ENCODE measurements at regions not wholly inside any gene's neighbourhood (a gene's known extent, or its start where the extent isn't known, plus 50 kb on each side); places are given as distances from the start of the nearest gene placed in this dataset.

DNA sequence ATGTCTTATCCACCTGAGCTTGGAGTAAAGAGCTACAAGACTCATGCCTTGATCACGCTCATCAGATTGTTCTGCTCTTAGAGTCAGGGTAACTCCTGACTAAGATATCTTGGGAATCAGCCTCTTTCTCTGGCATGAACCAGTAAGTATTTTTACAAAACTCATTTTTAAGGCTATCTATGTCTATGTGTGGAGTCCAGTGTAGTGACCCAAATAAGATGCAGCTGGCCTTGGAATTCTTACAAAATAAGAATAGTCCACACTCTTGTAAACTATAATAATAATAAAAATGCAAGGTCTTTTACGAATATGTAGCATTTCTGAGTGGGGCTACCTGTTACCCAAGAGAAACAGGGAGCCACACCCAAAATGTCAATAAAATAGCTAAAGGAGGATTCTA lies 498.3 kb upstream of the SYT4 start:
- H3K9me3 ChIP-seq (ENCODE audit: control insufficient read depth in 1 of 2, insufficient read depth in 1 of 2, low read length in 2 of 2), result no peaks in the 10 kb centered on the region
- H3K27ac ChIP-seq (ENCODE audit: low read depth in 1 of 2, low read length in 2 of 2), result no peak overlapping the region
- TF ChIP-seq, protein P1, sequence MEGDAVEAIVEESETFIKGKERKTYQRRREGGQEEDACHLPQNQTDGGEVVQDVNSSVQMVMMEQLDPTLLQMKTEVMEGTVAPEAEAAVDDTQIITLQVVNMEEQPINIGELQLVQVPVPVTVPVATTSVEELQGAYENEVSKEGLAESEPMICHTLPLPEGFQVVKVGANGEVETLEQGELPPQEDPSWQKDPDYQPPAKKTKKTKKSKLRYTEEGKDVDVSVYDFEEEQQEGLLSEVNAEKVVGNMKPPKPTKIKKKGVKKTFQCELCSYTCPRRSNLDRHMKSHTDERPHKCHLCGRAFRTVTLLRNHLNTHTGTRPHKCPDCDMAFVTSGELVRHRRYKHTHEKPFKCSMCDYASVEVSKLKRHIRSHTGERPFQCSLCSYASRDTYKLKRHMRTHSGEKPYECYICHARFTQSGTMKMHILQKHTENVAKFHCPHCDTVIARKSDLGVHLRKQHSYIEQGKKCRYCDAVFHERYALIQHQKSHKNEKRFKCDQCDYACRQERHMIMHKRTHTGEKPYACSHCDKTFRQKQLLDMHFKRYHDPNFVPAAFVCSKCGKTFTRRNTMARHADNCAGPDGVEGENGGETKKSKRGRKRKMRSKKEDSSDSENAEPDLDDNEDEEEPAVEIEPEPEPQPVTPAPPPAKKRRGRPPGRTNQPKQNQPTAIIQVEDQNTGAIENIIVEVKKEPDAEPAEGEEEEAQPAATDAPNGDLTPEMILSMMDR (IDR thresholded peaks at IDR 0.05), result no peak
- Mint-ChIP-seq H3K4me3 (no peak overlapping the region), H3K36me3 (ENCODE audit: low read depth) (no peaks in the 10 kb centered on the region), H3K27ac (no peak overlapping the region), H3K27me3 (no peaks in the 10 kb centered on the region), H3K4me1 (ENCODE audit: low read depth) (no peaks in the 10 kb centered on the region), H3K9me3 (peaks cover 2% of the 10 kb centered on the region)
- no peak overlapping the region for H3K4me3 ChIP-seq (ENCODE audit: low read length)
- H3K4me1 ChIP-seq (ENCODE audit: insufficient read depth, low read length), result no peaks in the 10 kb centered on the region
- intact Hi-C loops (cut with DNase I, micrococcal nuclease), result no loop called here
- ATAC-seq (ENCODE audit: poor library complexity) (no peak), DNase-seq (no peak)
- no peaks in the 10 kb centered on the region for H3K36me3 ChIP-seq (ENCODE audit: insufficient read depth, low read length)
- POLR2A ChIA-PET, result no interaction called here
- CTCF ChIA-PET, result interaction anchor here (1.0 kb wide), 1 partner anchor 12 kb away, joined by 3 read pairs; no protein-coding TSS in a partner anchor
- no peaks in the 10 kb centered on the region for H3K27me3 ChIP-seq (ENCODE audit: control insufficient read depth in 1 of 2, insufficient read depth in 2 of 2, low read length in 2 of 2)

DNA sequence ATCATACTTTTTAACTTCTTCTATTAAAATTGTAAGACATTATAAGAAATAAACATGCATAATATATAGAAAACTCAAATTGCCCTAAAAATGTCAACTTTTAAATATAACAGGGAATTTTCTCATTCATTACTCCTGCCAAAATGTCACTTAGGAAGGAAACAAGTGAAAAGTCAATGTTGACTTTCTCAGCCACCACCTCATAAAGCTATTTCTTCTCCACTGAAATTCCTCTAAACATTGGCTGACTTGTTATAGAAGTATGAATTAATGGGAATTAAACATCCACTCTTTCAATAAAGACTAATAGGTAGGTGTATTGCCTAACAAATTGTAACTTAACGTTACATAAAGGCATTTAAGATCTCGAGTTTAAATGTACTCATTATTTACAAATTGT lies 499.7 kb upstream of the SYT4 start:
- TF ChIP-seq, protein P1 (IDR thresholded peaks at IDR 0.05), result no peak
- no peaks in the 10 kb centered on the region for H3K4me1 Mint-ChIP-seq (ENCODE audit: low read depth)
- no peak overlapping the region for H3K27ac Mint-ChIP-seq
- Histone ChIP-seq H3K36me3 (ENCODE audit: insufficient read depth, low read length) (no peaks in the 10 kb centered on the region), H3K27me3 (ENCODE audit: control insufficient read depth in 1 of 2, insufficient read depth in 2 of 2, low read length in 2 of 2) (no peaks in the 10 kb centered on the region), H3K4me3 (ENCODE audit: low read length) (no peak overlapping the region), H3K4me1 (ENCODE audit: insufficient read depth, low read length) (no peaks in the 10 kb centered on the region), H3K9me3 (ENCODE audit: control insufficient read depth in 1 of 2, insufficient read depth in 1 of 2, low read length in 2 of 2) (no peaks in the 10 kb centered on the region), H3K27ac (ENCODE audit: low read depth in 1 of 2, low read length in 2 of 2) (no peak overlapping the region)
- no peaks in the 10 kb centered on the region for H3K27me3 Mint-ChIP-seq
- ATAC-seq (ENCODE audit: poor library complexity) (no peak), DNase-seq (no peak)
- H3K36me3 Mint-ChIP-seq (ENCODE audit: low read depth), result no peaks in the 10 kb centered on the region
- H3K9me3 Mint-ChIP-seq, result peaks cover 2% of the 10 kb centered on the region
- ChIA-PET CTCF (no interaction called here), POLR2A (no interaction called here)
- intact Hi-C loops (cut with DNase I, micrococcal nuclease), result no loop called here
- H3K4me3 Mint-ChIP-seq, result no peak overlapping the region

DNA sequence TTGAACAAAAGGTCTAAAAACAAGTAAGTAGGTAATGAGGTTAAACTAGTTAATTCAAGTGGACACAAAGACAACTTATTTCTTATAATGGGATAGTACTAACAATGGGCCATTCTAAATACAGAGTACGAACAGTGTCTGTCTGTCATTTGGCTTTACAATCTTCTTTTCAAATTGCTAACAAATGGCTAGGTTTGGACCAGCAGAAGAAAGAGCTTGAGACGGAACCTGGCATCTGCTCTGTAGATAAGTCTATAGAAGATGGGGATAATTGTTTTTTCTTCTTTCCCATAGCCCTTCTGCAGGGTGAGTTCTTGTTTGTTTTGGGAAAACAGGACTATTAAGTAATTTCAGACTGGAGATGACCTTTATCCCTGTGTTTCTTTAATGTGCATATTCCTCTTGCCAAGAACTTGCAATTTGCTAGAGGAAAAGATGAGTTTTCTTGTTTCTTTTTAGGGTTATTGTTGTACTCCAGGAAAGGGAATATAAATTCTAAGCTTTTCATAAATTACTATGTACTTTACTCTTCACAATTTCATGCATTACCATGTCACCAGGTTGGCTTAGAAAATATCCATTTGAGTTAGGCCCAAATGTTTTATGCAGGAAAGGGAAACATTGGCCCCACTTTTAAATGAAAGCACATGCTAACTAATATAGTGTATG lies 500.5 kb upstream of the SYT4 start:
- no peak overlapping the region for H3K27ac Mint-ChIP-seq
- ATAC-seq (ENCODE audit: poor library complexity) (no peak), DNase-seq (no peak)
- no peaks in the 10 kb centered on the region for H3K36me3 ChIP-seq (ENCODE audit: insufficient read depth, low read length)
- ChIA-PET CTCF (no interaction called here), POLR2A (no interaction called here)
- H3K4me1 ChIP-seq (ENCODE audit: insufficient read depth, low read length), result no peaks in the 10 kb centered on the region
- intact Hi-C loops (cut with DNase I, micrococcal nuclease), result no loop called here
- no peak overlapping the region for H3K4me3 Mint-ChIP-seq
- no peaks in the 10 kb centered on the region for H3K4me1 Mint-ChIP-seq (ENCODE audit: low read depth)
- H3K4me3 ChIP-seq (ENCODE audit: low read length), result no peak overlapping the region
- H3K27ac ChIP-seq (ENCODE audit: low read depth in 1 of 2, low read length in 2 of 2), result no peak overlapping the region
- H3K27me3 Mint-ChIP-seq, result no peaks in the 10 kb centered on the region
- no peaks in the 10 kb centered on the region for H3K36me3 Mint-ChIP-seq (ENCODE audit: low read depth)
- no peaks in the 10 kb centered on the region for H3K27me3 ChIP-seq (ENCODE audit: control insufficient read depth in 1 of 2, insufficient read depth in 2 of 2, low read length in 2 of 2)
- no peaks in the 10 kb centered on the region for H3K9me3 ChIP-seq (ENCODE audit: control insufficient read depth in 1 of 2, insufficient read depth in 1 of 2, low read length in 2 of 2)
- peaks cover 2% of the 10 kb centered on the region for H3K9me3 Mint-ChIP-seq
- TF ChIP-seq, protein P1 (IDR thresholded peaks at IDR 0.05), result no peak
